Right lobe of liver (tissue), 6 donors: ENCODE measurements at regions not wholly inside any gene's neighbourhood (a gene's known extent, or its start where the extent isn't known, plus 50 kb on each side); places are given as distances from the start of the nearest gene placed in this dataset.

Experiments used
- ATAC-seq, 4 donors: fragments of 200-7000 bp; cut with Tn5 transposase; one replicate each; pipeline ENCODE4 v1.9.1; 2020; ENCODE audit warnings: mild to moderate bottlenecking in 4 of 4, moderate library complexity in 4 of 4
- DNase-seq, 3 donors: peaks; one replicate each; pipeline ENCODE4 v3.0.0-alpha.2; 2020
- H3K27ac ChIP-seq, 3 donors: fragments of 200-600 bp; one replicate each; pipeline ENCODE4 v1.8.0; 2022
- H3K27me3 ChIP-seq, 2 donors: fragments of 200-600 bp; one replicate each; pipeline ENCODE4 v1.8.0; 2022
- H3K36me3 ChIP-seq, 4 donors: fragments of 200-600 bp; sonication (generic) in 1 of 4; one replicate each; pipeline versions ENCODE4 v1.5.1 to v1.8.0; 2017 to 2022; ENCODE audit warnings: control low read depth in 1 of 4
- H3K4me1 ChIP-seq, 4 donors: fragments of 200-600 bp; sonication (generic) in 1 of 4; one replicate each; pipeline versions ENCODE4 v1.5.1 to v1.8.0; 2017 to 2022; ENCODE audit warnings: control low read depth in 1 of 4
- H3K4me3 ChIP-seq, 3 donors: fragments of 200-600 bp; one replicate each; pipeline ENCODE4 v1.8.0; 2022
- H3K9me3 ChIP-seq, 4 donors: fragments of 200-600 bp; sonication (generic) in 1 of 4; one replicate each; pipeline versions ENCODE4 v1.5.1 to v1.8.0; 2017 to 2022; ENCODE audit warnings: control low read depth in 1 of 4
- POLR2A ChIP-seq: fragments of 450-650 bp; IDR thresholded peaks from one replicate; pipeline ENCODE4 v1.6.1; 2017; ENCODE audit warnings: antibody characterized with exemption, mild to moderate bottlenecking
- WGBS: methylation state at CpG from one replicate; pipeline ENCODE4 v1.1.6; 2018; ENCODE audit warnings: low coverage, low lambda C conversion rate; ENCODE audit not compliant: insufficient coverage; ENCODE audit errors: missing lambda C conversion rate; 5-methylcytosine and 5-hydroxymethylcytosine counted together
- intact Hi-C, 2 donors: fragments of 100-400 bp; cut with DNase I; formaldehyde crosslinking; loops; one replicate each; pipeline versions ENCODE4 v1.11.2 to v1.14.1; 2022
- TF ChIP-seq, protein P1 (sequence below), 4 donors: fragments of 200-600 bp in 3 of 4; fragments of 450-650 bp in 1 of 4; IDR thresholded peaks; one replicate each; pipeline versions ENCODE4 v1.5.1 to v1.8.0; 2016 to 2022; ENCODE audit warnings: antibody characterized with exemption in 4 of 4, mild to moderate bottlenecking in 2 of 4
- donor health status: DM: no; HTN: yes; CAD: no.
- donor health status: DM: no; HTN: no; CAD: no.
- donor health status: DM: no; HTN: no; CAD: no.
- donor health status: DM: no; HTN: yes; CAD: no.
- donor health status: DM: no; HTN: yes; CAD: no.

DNA sequence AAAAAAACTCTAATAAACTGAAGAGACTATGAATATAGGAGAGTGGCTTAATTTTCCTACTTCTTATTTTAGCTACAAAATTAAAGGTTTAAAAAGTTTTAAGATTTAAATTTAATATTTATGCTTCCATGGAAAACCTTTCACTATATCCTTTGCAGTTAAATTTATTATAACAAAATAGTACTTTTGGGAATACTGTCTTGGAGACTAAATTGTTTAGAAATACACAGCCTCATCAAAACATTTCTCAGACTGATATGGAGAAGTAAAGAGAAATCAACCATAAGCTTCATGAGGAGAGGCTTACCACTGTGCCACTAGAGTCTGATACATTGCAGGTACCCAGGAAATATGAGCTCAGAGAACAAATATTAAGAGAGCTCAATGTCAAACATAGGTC, 436.5 kb downstream of the KCTD12 start:
- no peaks in the 10 kb centered on the region for H3K27me3 ChIP-seq
- no peaks in the 10 kb centered on the region for H3K36me3 ChIP-seq
- no peak overlapping the region for H3K27ac ChIP-seq
- intact Hi-C loops, result no loop called here
- H3K4me3 ChIP-seq, result no peak overlapping the region
- no peak for ATAC-seq
- no peaks in the 10 kb centered on the region for H3K9me3 ChIP-seq
- no peaks in the 10 kb centered on the region for H3K4me1 ChIP-seq
- TF ChIP-seq, protein P1, sequence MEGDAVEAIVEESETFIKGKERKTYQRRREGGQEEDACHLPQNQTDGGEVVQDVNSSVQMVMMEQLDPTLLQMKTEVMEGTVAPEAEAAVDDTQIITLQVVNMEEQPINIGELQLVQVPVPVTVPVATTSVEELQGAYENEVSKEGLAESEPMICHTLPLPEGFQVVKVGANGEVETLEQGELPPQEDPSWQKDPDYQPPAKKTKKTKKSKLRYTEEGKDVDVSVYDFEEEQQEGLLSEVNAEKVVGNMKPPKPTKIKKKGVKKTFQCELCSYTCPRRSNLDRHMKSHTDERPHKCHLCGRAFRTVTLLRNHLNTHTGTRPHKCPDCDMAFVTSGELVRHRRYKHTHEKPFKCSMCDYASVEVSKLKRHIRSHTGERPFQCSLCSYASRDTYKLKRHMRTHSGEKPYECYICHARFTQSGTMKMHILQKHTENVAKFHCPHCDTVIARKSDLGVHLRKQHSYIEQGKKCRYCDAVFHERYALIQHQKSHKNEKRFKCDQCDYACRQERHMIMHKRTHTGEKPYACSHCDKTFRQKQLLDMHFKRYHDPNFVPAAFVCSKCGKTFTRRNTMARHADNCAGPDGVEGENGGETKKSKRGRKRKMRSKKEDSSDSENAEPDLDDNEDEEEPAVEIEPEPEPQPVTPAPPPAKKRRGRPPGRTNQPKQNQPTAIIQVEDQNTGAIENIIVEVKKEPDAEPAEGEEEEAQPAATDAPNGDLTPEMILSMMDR (IDR thresholded peaks at IDR 0.05), result no peak
- no peak for TF ChIP-seq POLR2A
- no peak for DNase-seq

DNA sequence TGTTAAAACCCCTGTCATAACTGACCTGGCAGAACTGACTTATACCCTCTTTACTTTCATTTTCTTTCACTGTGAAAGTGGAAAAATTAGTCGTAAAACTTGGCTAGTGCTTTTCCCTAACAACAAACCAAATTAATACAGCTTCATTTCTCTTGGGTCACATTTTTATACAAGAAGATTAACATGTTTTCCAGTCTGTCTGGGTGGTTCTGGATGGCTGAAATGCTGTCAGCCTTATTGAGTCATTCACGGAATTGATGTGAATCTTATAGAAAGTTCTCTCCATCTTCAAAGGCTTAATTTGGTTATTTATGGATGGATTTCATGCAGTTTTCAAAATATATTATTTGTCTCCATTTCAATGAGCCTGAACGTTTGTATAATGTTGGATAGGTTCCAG, 440.0 kb downstream of the KCTD12 start:
- Histone ChIP-seq H3K36me3 (no peaks in the 10 kb centered on the region), H3K27ac (no peak overlapping the region), H3K9me3 (no peaks in the 10 kb centered on the region), H3K4me1 (no peaks in the 10 kb centered on the region), H3K27me3 (no peaks in the 10 kb centered on the region), H3K4me3 (no peak overlapping the region)
- DNase-seq (no peak), ATAC-seq (no peak)
- WGBS, result 32% methylated on average over 3 of the region's 3 CpGs
- TF ChIP-seq, protein P1 (IDR thresholded peaks at IDR 0.05), result no peak
- TF ChIP-seq POLR2A, result no peak
- intact Hi-C loops, result no loop called here

DNA sequence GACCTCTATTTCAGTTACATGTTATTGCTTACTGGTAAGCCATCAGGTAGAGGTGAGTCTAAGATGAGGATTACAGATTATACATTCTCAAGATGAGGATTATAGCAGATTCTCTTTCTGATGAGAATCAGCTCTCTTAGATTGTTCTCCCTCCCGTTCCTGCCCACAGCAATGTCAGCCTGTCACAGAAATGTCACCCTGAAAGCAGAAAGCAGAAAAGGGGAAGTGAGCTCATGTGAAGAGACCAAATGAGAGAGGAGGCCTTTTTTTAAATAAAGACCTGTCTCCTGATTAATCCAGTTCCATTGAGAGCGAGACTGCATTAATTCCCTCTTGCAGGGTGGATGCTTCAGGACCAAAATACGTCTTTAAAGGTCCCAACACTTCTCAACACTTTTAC, 445.6 kb downstream of the KCTD12 start:
- ATAC-seq, result no peak

DNA sequence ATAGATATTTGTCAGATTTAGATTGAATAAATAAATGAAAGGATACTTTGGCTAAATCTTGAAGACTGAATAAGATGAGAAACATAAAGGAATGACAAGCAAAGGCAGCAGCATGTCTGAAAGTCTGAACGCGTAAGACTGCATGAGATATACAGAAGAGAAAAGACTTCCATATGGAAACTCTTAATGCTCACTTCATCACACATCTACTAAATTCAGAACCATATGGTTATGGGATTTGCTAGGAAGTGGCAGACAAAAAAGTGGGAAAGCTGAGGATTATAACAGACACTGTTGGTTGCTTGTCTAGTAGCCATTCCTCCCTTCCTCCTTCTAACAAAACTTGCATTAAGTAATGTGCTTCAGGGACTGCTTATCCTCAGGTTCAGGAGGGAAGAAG, 446.7 kb downstream of the KCTD12 start:
- no peaks in the 10 kb centered on the region for H3K36me3 ChIP-seq
- 86% methylated on average over 2 of the region's 2 CpGs for WGBS
- no peaks in the 10 kb centered on the region for H3K27me3 ChIP-seq
- no peak overlapping the region for H3K4me3 ChIP-seq
- no peaks in the 10 kb centered on the region for H3K9me3 ChIP-seq
- intact Hi-C loops, result no loop called here
- no peak overlapping the region for H3K27ac ChIP-seq
- DNase-seq (no peak), ATAC-seq (no peak)
- H3K4me1 ChIP-seq, result no peaks in the 10 kb centered on the region
- TF ChIP-seq POLR2A, result no peak
- TF ChIP-seq, protein P1 (IDR thresholded peaks at IDR 0.05), result no peak

More for the DNA sequence above, 445.6 kb downstream of the KCTD12 start:
- Histone ChIP-seq H3K4me1 (no peaks in the 10 kb centered on the region), H3K4me3 (no peak overlapping the region), H3K27me3 (no peaks in the 10 kb centered on the region), H3K9me3 (no peaks in the 10 kb centered on the region), H3K36me3 (no peaks in the 10 kb centered on the region), H3K27ac (no peak overlapping the region)
- DNase-seq, result no peak
- intact Hi-C loops, result no loop called here
- no peak for TF ChIP-seq POLR2A
- TF ChIP-seq, protein P1 (IDR thresholded peaks at IDR 0.05), result no peak
- 32% methylated on average over 3 of the region's 3 CpGs for WGBS

DNA sequence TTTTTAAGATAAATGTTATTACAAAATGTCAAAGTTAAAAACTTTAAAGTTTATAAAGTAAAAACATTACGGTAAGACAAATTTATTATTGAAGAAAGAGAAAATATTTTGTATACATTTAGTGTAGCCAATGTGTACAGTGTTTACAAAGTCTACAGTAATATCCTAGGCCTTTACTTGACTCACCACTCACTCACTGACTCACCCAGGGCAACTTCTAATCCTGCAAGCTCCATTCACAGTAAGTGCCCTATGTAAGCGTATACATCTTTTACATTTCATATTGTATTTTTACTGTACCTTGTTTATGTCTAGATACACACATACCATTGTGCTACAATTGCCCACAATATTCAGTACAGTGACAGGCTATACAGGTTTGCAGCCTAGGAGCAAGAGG, 448.2 kb downstream of the KCTD12 start:
- no peak overlapping the region for H3K27ac ChIP-seq
- no peak overlapping the region for H3K4me3 ChIP-seq
- DNase-seq, result no peak
- ATAC-seq, result no peak
- TF ChIP-seq, protein P1 (IDR thresholded peaks at IDR 0.05), result no peak
- no peak for TF ChIP-seq POLR2A
- no peaks in the 10 kb centered on the region for H3K27me3 ChIP-seq
- no peaks in the 10 kb centered on the region for H3K4me1 ChIP-seq
- 91% methylated on average over 2 of the region's 2 CpGs for WGBS
- intact Hi-C loops, result no loop called here
- no peaks in the 10 kb centered on the region for H3K36me3 ChIP-seq
- no peaks in the 10 kb centered on the region for H3K9me3 ChIP-seq
